IMR-90 (cell line): ENCODE measurements at regions not wholly inside any gene's neighbourhood (a gene's known extent, or its start where the extent isn't known, plus 50 kb on each side); places are given as distances from the start of the nearest gene placed in this dataset.

Experiments
- CTCF ChIP-seq: conservative IDR thresholded peaks from 2 replicates; pipeline ENCODE4 v1.5.1; 2012; ENCODE audit warnings: mild to moderate bottlenecking, low read depth, low read length, improper control_type of control experiment
- POLR2A ChIP-seq: IDR thresholded peaks from 2 replicates; pipeline ENCODE4 v1.6.1; 2012; ENCODE audit warnings: mild to moderate bottlenecking, low read depth, low read length
- RCOR1 ChIP-seq: IDR thresholded peaks from 2 replicates; pipeline ENCODE4 v1.6.1; 2012; ENCODE audit warnings: mild to moderate bottlenecking, low read length, improper control_type of control experiment; ENCODE audit not compliant: insufficient replicate concordance

GRCh38 chr13:40243047-40243446, 423.4 kb downstream of the FOXO1 start:
- TF ChIP-seq CTCF (no peak), RCOR1 (no peak), POLR2A (no peak)
